ENCODE measurements at regions not wholly inside any gene's neighbourhood (a gene's known extent, or its start where the extent isn't known, plus 50 kb on each side); places are given as distances from the start of the nearest gene placed in this dataset.
A peak's percentile ranks its signal among the peaks of the same experiment; 100 is the strongest.

DNA sequence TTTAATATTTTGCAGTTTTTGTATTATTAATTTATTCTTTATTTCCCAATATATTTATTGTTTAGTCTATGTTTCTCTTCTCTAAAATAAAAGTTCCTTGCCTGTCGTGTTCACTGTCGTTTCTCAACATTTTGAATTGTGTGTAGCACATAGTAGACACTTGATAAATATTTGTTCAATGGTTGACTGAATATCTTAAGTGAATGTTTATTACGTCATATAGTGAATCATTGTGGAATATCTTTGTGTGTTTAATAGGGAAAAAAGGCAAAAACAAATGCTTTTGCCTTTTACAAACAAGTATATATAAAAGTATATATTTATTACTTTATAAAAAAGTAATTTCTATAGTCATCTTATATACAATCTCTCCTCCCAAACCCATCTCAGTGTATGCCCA lies 572.3 kb downstream of the EPHA3 start:
- Histone ChIP-seq H3K9me3 (no peaks in the 10 kb centered on the region), H3K4me3 (ENCODE audit: low read depth, low read length) (no peak overlapping the region), H3K4me1 (no peaks in the 10 kb centered on the region), H3K27me3 (no peaks in the 10 kb centered on the region), H3K36me3 (no peaks in the 10 kb centered on the region)
- TF ChIP-seq, protein P1, sequence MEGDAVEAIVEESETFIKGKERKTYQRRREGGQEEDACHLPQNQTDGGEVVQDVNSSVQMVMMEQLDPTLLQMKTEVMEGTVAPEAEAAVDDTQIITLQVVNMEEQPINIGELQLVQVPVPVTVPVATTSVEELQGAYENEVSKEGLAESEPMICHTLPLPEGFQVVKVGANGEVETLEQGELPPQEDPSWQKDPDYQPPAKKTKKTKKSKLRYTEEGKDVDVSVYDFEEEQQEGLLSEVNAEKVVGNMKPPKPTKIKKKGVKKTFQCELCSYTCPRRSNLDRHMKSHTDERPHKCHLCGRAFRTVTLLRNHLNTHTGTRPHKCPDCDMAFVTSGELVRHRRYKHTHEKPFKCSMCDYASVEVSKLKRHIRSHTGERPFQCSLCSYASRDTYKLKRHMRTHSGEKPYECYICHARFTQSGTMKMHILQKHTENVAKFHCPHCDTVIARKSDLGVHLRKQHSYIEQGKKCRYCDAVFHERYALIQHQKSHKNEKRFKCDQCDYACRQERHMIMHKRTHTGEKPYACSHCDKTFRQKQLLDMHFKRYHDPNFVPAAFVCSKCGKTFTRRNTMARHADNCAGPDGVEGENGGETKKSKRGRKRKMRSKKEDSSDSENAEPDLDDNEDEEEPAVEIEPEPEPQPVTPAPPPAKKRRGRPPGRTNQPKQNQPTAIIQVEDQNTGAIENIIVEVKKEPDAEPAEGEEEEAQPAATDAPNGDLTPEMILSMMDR (IDR thresholded peaks at IDR 0.05; ENCODE audit: low read depth, low read length): no peak
- DNase-seq: no peak

DNA sequence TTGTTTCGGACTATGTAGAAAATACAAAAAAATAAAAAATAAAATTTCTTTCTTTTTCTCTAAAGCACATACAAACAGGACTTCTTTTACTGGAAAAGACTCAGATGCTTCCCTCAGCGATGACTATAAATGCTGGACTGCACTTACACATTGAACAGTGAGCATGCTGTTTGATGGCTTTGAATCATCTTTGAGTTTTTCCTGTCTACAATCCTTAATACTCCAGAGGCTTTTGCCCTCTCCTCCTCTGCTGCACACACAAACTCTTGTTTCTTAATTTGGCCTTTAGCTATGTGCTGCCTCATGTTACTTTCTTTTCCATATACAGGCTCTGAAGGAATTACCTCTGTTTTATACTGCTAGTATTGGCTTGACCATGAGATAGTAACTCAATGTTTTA lies 575.1 kb downstream of the EPHA3 start:
- no peak for DNase-seq
- no peak overlapping the region for H3K4me3 ChIP-seq (ENCODE audit: low read depth, low read length)
- no peaks in the 10 kb centered on the region for H3K36me3 ChIP-seq

DNA sequence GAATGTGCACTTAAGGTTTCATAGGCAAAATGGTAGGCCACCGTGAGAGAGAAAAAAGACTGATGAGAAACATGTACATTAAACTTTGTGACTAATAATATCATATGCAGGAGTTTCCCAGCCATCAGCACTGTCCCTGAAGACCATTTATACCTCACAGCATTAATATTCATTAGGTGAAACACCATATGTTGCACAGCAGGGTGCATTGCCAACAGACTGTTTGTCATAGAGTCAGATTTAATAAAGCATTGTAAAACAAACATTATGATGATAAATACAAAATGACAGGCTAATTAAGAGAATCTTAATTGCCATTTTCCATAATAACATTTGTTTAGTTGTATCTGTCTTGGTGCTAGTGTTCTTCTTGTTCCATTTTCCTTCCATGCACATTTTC lies 578.3 kb downstream of the EPHA3 start:
- Histone ChIP-seq H3K9me3 (no peaks in the 10 kb centered on the region), H3K36me3 (no peaks in the 10 kb centered on the region), H3K4me3 (ENCODE audit: low read depth, low read length) (no peak overlapping the region), H3K27me3 (no peaks in the 10 kb centered on the region), H3K4me1 (no peaks in the 10 kb centered on the region)
- DNase-seq: no peak
- TF ChIP-seq, protein P1 (IDR thresholded peaks at IDR 0.05; ENCODE audit: low read depth, low read length): no peak

More for the DNA sequence above, 575.1 kb downstream of the EPHA3 start:
- H3K9me3 ChIP-seq: no peaks in the 10 kb centered on the region
- no peaks in the 10 kb centered on the region for H3K4me1 ChIP-seq
- TF ChIP-seq, protein P1 (IDR thresholded peaks at IDR 0.05; ENCODE audit: low read depth, low read length): no peak
- H3K27me3 ChIP-seq: no peaks in the 10 kb centered on the region

DNA sequence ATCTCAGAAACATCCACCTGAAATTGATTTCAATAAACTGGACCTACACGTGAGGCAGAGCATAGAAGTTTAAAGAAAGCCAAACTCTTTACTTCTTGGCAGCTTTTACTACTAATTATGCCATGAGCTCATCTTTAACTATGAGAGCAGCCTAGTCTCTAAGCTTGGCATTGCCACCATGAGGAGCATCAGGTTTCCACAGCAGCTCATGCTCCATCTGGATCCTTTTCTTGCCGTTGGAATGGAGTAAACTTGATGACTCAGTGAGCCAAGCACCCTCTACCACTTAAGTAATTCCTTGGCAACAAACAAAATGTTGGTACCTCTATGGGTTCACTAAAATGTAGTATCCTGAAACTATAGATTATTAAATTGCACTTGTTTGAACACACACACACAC lies 583.2 kb downstream of the EPHA3 start:
- no peak overlapping the region for H3K4me3 ChIP-seq (ENCODE audit: low read depth, low read length)
- no peaks in the 10 kb centered on the region for H3K27me3 ChIP-seq
- no peaks in the 10 kb centered on the region for H3K9me3 ChIP-seq
- TF ChIP-seq, protein P1 (IDR thresholded peaks at IDR 0.05; ENCODE audit: low read depth, low read length): no peak
- no peak for DNase-seq
- H3K4me1 ChIP-seq: no peaks in the 10 kb centered on the region
- H3K36me3 ChIP-seq: no peaks in the 10 kb centered on the region

DNA sequence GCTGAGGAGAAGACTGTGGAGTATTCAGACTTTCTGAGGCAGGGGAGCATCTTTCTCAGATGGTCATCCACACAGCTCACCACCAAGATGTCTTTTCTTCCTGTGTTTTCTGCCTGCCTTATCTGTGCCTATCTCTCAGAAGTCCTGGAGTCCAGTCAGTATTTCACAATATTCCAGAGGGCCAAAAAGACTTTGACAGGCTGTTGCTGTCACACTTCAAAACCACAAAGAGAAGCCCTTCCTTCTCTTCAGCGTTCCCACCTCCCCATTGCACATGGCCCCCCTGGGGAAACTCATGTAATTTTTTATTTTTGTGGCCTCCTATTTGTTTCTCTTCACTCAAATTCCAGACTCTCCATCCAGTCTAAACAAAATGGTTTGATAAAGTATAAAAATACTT lies 585.2 kb downstream of the EPHA3 start:
- Histone ChIP-seq H3K4me3 (ENCODE audit: low read depth, low read length) (no peak overlapping the region), H3K4me1 (no peaks in the 10 kb centered on the region), H3K36me3 (no peaks in the 10 kb centered on the region), H3K27me3 (no peaks in the 10 kb centered on the region), H3K9me3 (no peaks in the 10 kb centered on the region)
- TF ChIP-seq, protein P1 (IDR thresholded peaks at IDR 0.05; ENCODE audit: low read depth, low read length): no peak
- no peak for DNase-seq

DNA sequence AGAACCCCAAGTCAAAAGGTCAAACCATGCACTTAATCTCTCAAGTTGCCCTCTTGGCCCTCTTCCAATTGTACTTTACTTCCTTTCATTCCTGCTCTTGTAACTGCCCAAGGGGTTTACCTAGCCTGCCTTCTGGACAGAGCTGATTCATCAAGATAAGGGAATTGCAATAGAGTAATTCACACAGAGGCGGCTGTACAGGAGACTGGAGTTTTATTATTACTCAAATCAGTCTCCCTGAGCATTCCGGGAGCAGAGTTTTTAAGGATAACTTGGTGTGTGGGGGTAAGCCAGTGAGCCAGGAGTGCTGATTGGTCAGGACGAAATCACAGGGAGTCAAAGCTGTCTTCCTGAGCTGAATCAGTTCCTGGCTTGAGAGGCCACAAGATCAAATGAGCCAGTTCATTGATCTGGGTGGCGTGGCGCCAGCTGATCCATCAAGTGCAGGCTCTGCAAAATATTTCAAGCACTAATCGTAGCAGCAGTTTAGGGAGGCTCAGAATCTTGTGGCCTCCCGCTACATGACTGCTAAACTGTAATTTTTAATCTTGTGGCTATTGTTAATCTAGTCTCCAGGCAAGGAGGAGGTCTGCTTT lies 590.0 kb downstream of the EPHA3 start:
- no peak overlapping the region for H3K4me3 ChIP-seq (ENCODE audit: low read depth, low read length)
- no peaks in the 10 kb centered on the region for H3K36me3 ChIP-seq
- TF ChIP-seq, protein P1 (IDR thresholded peaks at IDR 0.05; ENCODE audit: low read depth, low read length): no peak
- DNase-seq: peak; percentile 12
- H3K9me3 ChIP-seq: no peaks in the 10 kb centered on the region
- no peaks in the 10 kb centered on the region; the same call in 1 of the 2 replicates for H3K4me1 ChIP-seq
- no peaks in the 10 kb centered on the region for H3K27me3 ChIP-seq
